Muscle of arm (tissue), 1 donor: ENCODE measurements at regions not wholly inside any gene's neighbourhood (a gene's known extent, or its start where the extent isn't known, plus 50 kb on each side); places are given as distances from the start of the nearest gene placed in this dataset.
"Not testable (repeated sequence)": the region's sequence is repeated elsewhere in the genome, so short reads cannot be mapped to it uniquely, and the experiment has no call there.

Experiments used
- DNase-seq: peaks from one replicate; pipeline ENCODE4 v3.0.0-alpha.2; 2013

GRCh38 chr2:129803871-129804270 is 175.6 kb upstream of the RAB6C start:
- no peak for DNase-seq

GRCh38 chr2:129805899-129806298 is 173.6 kb upstream of the RAB6C start:
- DNase-seq = no peak

DNA sequence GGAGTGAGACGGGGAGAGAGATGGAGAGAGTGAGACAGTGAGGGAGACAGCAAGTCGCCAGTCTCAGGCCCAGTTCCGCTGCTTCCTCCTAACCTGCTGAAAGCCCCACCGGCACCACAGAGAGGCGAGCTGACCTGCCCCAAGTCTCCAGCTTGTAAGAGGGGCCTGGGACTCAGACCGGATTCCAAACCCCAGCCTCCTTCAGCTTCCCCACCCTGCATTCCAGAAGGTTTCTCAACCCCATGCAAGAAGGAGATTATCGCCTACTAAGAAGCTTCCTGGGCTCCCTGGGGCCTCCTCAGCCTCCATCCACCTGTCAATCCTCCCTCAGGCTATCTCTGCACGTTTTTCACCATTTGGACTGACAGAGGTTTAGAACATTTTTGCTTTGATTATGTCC is 173.1 kb upstream of the RAB6C start:
- DNase-seq = no peak

DNA sequence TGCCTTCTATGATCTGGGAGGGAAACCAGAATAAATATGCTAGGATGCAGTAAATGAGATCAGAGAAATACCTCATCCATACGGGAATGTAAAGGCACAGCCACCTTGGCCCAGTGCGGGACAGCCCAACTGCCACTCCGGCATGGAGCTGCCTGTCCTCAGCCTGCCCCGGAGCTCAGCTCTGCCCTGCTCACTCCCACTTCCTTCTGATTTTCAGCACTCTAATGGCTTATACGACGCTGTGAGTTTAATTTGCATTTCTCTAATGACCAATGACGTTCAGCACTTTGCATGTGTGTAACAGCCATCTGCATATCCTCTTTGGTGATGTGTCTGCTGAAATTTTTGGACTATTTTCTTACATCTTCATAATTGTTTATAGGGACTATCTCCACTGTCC is 172.5 kb upstream of the RAB6C start:
- DNase-seq = no peak

GRCh38 chr2:129807642-129808338 is 171.7 kb upstream of the RAB6C start:
- DNase-seq = not testable (repeated sequence)

- DNase-seq = no peak
Observed at GRCh38 chr2:129810521-129810920, 168.9 kb upstream of the RAB6C start.

- DNase-seq = peak; percentile 38
Observed at GRCh38 chr2:129812071-129812470, 167.4 kb upstream of the RAB6C start.

GRCh38 chr2:129812654-129813053 is 166.8 kb upstream of the RAB6C start:
- DNase-seq = no peak

DNA sequence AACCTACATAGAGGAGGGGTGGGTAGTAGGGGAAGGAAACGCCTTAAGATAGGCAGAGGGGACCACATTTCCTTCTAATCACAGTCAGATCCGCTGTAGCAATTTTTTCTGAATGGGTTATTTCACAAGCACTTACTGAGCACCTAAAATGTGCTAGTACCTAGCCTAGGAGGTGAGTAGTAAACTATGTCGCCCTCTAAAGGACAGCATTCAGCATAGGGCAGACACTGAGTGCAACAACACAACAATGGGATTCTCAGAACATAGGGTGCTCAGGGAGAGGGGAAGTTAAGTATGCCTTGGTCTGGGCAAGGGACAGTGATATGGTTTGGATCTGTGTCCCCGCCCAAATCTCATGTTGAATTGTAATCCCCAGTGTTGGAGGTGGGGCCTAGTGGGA is 166.1 kb upstream of the RAB6C start:
- DNase-seq = no peak

- DNase-seq = no peak
Observed at GRCh38 chr2:129816813-129817574, 162.5 kb upstream of the RAB6C start.

GRCh38 chr2:129819855-129820254 is 159.6 kb upstream of the RAB6C start:
- DNase-seq = no peak

- DNase-seq = no peak
Observed at GRCh38 chr2:129820908-129821307, 158.6 kb upstream of the RAB6C start.

DNA sequence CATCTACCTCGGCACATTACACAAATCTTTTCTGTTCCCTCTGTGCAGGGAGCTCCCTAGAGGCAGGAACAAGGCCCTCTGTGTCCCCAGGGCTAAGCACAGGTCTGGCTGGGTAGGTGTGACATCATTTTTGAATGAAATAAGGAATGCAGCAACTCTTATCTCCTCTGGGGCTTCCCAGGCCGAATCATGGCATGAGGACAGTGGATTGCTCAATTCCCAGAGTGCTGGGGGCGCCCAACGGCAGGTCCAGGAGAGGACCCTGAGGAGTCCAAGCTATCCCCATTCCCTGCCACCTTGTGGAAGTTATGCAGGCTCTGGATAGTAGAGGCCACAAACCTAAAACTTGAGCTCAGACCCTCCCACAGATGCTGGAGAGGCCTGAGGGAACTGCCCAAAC is 158.0 kb upstream of the RAB6C start:
- DNase-seq = no peak

- no peak for DNase-seq
Observed at GRCh38 chr2:129823044-129823443, 156.4 kb upstream of the RAB6C start.

DNA sequence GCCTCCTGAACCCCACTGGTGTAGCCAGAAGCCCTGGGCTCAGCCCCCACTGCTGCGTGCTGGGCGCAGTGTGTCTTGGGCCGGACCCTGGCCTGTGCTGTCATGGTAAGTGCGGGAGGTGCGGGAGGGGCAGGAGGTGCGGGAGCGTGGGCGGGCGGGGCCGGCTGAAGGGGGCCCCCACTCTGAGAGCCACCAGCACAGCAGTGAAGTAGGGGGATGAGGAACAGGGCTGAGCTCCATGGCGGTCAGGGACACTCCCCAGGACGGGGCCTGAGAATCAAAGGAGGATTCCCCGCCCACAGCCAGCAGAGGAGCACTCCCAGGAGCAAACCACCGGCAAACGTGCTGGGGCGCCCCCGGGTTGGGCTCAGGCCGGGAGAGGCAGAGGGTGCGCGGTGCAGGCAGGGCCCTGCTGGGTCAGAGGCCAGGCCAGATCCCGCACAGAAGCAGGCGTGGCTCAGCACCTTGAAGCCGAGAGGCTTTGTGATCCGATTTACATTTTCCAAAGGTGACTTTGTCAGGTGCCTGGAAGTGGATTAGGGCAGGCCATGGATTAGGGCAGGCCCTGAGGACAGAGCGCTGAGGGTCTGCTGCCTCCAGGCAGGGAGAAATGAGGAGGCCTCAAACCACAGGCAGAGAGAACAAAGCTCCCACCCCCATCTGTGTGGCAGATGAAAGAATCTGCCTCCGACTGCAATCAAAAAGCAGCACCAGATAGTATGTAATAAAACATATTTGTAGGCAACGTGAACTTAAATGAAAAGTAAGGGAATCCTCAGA is 152.0 kb upstream of the RAB6C start:
- no peak for DNase-seq

DNA sequence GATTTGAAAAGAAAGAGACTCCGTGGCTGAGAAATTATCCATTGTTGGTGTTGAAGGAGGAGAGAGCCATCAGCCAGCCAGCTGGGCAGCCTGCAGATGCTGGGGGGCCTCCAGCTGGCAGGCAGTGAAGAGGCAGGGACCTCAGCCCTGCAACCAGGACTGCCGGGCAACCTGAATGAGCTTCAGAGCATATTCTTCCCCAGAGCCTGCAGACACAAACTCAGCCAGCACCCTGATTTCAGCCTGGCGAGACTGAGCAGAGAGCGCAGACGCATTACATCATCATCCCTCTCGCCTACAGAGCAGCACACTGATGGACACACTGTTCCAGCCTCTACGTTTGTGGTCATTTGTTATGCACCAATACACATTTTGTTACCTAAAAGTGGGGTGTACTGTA is 150.7 kb upstream of the RAB6C start:
- DNase-seq = no peak

DNA sequence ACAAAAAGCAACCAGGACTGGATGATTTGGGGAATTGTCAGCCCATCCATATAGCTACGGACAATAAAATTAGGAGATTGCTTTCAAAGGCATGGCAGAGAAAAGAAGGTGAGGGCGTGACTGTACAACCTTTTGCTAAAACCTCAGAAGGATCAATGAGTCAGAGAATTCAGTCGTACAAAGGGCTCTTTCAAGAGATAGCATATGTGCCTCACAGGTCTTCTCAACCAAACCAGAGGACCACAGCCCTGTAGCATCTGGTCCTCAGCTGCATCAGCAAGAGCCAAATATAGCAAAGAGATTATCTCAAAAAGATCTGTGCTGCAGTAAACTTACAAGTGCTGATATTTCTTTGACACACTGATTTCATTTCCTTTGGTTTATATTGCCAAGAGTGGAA is 149.9 kb upstream of the RAB6C start:
- DNase-seq = no peak

DNA sequence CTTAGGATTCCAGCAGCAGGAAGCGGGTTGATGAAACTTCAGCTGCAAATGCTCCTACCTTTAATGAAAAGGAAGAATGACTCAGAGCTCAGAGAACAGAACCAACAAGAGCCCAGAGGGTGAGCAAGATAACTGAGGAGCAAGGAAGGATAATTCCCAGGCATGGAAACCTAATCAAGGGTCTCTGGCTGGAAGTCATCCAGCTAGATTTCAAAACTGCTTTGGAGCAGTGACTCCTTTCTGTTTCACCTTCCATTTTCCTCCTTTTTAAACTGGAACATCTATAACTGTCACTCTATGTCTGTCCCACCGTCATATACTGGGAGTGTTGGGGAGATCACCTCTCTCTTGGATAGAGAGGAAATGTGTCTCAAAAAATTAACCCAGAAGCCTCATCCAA is 148.4 kb upstream of the RAB6C start:
- DNase-seq = no peak

DNA sequence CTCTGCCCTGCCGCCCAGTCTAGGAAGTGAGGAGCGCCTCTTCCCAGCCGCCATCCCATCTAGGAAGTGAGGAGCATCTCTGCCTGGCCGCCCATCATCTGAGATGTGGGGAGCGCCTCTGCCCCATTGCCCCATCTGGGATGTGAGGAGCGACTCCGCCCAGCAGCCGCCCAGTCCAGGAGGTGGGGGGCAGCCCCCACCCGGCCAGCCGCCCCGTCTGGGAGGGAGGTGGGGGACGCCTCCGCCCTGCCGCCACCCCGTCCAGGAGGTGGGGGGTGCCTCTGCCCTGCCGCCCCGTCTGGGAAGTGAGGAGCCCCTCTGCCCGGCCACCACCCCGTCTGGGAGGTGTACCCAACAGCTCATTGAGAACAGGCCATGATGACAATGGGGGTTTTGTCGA is 146.0 kb upstream of the RAB6C start:
- DNase-seq = not testable (repeated sequence)

DNA sequence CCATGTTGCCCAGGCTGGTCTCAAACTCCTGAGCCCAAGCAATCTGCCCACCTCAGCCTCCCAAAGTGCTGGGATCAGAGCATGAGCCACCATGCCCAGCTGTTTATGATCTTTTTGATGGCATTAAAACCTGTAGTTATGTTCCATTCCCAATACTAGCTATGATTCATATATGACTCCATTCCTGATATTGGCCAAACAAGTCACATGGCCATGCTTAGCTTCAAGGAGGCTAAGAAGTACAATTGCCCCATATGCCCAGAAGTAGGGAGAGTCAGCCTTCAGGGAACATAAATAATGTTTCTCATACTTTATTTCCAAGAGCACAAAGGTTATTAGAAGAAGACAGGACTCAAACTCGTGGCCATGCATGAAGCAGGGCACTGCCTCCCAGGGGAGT is 132.4 kb upstream of the RAB6C start:
- no peak for DNase-seq

DNA sequence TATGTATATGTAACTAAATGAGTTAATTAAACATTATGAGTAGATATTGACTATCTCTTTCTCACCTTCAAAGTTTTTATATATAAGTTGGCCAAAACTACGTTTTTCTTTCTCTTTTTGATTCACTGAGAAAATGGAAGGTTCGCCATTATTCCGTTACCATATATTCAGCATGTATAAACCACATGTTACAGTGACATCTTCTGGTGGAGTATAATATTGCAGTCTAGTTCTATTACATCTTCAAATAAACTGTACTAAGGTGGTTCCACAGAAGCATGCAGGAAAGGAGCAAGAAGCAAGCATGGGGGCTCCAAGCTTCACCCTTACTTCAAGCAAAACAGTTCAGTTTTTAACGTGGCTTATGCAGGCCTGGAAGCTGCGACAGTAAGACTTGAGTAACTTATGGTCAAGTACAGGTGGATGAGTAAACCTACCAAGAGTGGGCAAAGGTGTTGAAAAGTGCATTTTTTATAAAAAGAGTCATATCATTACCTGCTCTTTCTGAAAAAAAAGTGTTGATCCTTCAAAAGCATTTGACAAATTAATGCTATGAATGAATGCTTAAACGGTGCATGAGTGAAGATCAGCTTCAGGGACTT is 129.8 kb upstream of the RAB6C start:
- peak; percentile 78 for DNase-seq

DNA sequence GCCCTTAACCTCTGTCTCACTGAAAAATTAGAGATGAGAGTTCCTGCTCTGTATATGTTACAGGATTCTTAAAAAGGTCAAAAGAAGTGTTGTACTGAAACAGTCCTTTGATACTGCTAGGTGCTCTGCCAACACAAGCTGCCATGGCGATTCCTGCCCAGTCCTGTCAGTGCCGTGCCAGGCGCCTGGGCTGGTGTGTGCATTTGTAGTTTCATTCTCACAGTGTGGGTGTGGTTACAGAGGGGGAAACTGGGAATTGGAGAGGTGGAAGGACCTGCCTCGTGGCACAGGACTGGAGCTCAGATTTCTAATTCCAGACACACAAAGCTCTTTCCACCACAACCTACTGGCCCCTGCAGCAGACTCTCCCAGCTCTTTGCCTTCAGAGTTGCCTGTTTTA is 122.3 kb upstream of the RAB6C start:
- DNase-seq = no peak
